ENCODE measurements at regions not wholly inside any gene's neighbourhood (a gene's known extent, or its start where the extent isn't known, plus 50 kb on each side); places are given as distances from the start of the nearest gene placed in this dataset.

- H3K36me3 ChIP-seq: no peaks in the 10 kb centered on the region
- no peak for DNase-seq (ENCODE audit: low spot score)
- Mint-ChIP-seq H3K9me3 (peaks cover 9% of the 10 kb centered on the region), H3K4me1 (peaks cover 3% of the 10 kb centered on the region), H3K27ac (no peak overlapping the region), H3K4me3 (no peak overlapping the region), H3K36me3 (no peaks in the 10 kb centered on the region), H3K27me3 (ENCODE audit: insufficient read depth, low read depth) (peaks cover 2% of the 10 kb centered on the region)
- no peaks in the 10 kb centered on the region for H3F3A ChIP-seq (ENCODE audit: low read depth)
- H3K79me2 ChIP-seq (ENCODE audit: low read depth): no peaks in the 10 kb centered on the region
- no peak overlapping the region for H2AFZ ChIP-seq (replicated peaks)
- H3K4me2 ChIP-seq: no peak overlapping the region
- no peaks in the 10 kb centered on the region for H3K9me3 ChIP-seq (ENCODE audit: low read depth)
- no peak overlapping the region for H3K9ac ChIP-seq
- H3K27ac ChIP-seq: no peak overlapping the region
- no peaks in the 10 kb centered on the region for H3K4me1 ChIP-seq
- no peaks in the 10 kb centered on the region for H4K20me1 ChIP-seq (ENCODE audit: low read depth)
- TF ChIP-seq EZH2 (IDR thresholded peaks at IDR 0.05) (no peak), CTCF (IDR thresholded peaks at IDR 0.05) (no peak), EZH2phosphoT487 (IDR thresholded peaks at IDR 0.05) (no peak)
- no peaks in the 10 kb centered on the region for H3K27me3 ChIP-seq
- no peak overlapping the region for H3K4me3 ChIP-seq
Observed at GRCh38 chr10:128493811-128494210, 367.6 kb upstream of the MKI67 start.

DNA sequence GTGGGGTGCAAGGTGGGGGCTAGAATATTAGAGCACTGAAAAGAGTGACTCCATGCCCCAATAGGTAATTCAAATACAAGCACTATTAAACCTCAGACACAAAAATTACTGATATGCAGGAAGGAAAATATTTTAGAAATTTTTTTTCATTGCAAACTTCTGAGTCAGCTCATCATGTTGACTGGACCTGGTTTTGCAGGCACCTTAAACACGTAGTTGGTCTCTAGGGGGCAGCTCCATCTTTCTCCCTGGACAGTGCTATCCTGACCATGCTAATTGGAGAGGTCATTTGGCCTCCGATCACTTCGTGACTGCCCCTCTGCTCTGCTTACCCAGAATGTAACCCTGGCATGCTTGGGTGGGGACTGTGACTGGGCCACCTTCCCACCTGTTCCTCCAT is 368.4 kb upstream of the MKI67 start:
- H3K27ac Mint-ChIP-seq: no peak overlapping the region
- no peak for DNase-seq (ENCODE audit: low spot score)
- no peaks in the 10 kb centered on the region for H3K36me3 Mint-ChIP-seq
- Histone ChIP-seq H3K36me3 (no peaks in the 10 kb centered on the region), H3K27ac (no peak overlapping the region), H3K27me3 (no peaks in the 10 kb centered on the region), H3K9me3 (ENCODE audit: low read depth) (no peaks in the 10 kb centered on the region), H3K79me2 (ENCODE audit: low read depth) (no peaks in the 10 kb centered on the region), H4K20me1 (ENCODE audit: low read depth) (no peaks in the 10 kb centered on the region), H3F3A (ENCODE audit: low read depth) (no peaks in the 10 kb centered on the region), H3K4me3 (no peak overlapping the region), H2AFZ (replicated peaks) (no peak overlapping the region), H3K9ac (no peak overlapping the region), H3K4me2 (no peak overlapping the region), H3K4me1 (no peaks in the 10 kb centered on the region)
- peaks cover 4% of the 10 kb centered on the region for H3K27me3 Mint-ChIP-seq (ENCODE audit: insufficient read depth, low read depth)
- no peak overlapping the region for H3K4me3 Mint-ChIP-seq
- peaks cover 3% of the 10 kb centered on the region for H3K4me1 Mint-ChIP-seq
- peaks cover 7% of the 10 kb centered on the region for H3K9me3 Mint-ChIP-seq
- peak; percentile 7 for TF ChIP-seq CTCF (IDR thresholded peaks at IDR 0.05)
- TF ChIP-seq EZH2 (IDR thresholded peaks at IDR 0.05): no peak

- no peak for DNase-seq (ENCODE audit: low spot score)
- Mint-ChIP-seq H3K4me3 (no peak overlapping the region), H3K4me1 (peaks cover 3% of the 10 kb centered on the region), H3K27me3 (ENCODE audit: insufficient read depth, low read depth) (peaks cover 2% of the 10 kb centered on the region), H3K9me3 (peaks cover 5% of the 10 kb centered on the region), H3K27ac (no peak overlapping the region), H3K36me3 (no peaks in the 10 kb centered on the region)
- Histone ChIP-seq H3K4me2 (no peak overlapping the region), H3K9me3 (ENCODE audit: low read depth) (no peaks in the 10 kb centered on the region), H3K4me1 (no peaks in the 10 kb centered on the region), H3F3A (ENCODE audit: low read depth) (no peaks in the 10 kb centered on the region), H4K20me1 (ENCODE audit: low read depth) (no peaks in the 10 kb centered on the region), H3K27ac (no peak overlapping the region), H2AFZ (replicated peaks) (no peak overlapping the region), H3K4me3 (no peak overlapping the region), H3K27me3 (no peaks in the 10 kb centered on the region), H3K9ac (no peak overlapping the region), H3K79me2 (ENCODE audit: low read depth) (no peaks in the 10 kb centered on the region), H3K36me3 (no peaks in the 10 kb centered on the region)
- TF ChIP-seq EZH2 (IDR thresholded peaks at IDR 0.05) (no peak), CTCF (IDR thresholded peaks at IDR 0.05) (no peak)
Observed at GRCh38 chr10:128497660-128498377, 371.6 kb upstream of the MKI67 start.
